GM19463 (cell line): ENCODE measurements at regions not wholly inside any gene's neighbourhood (a gene's known extent, or its start where the extent isn't known, plus 50 kb on each side); places are given as distances from the start of the nearest gene placed in this dataset.

Source experiments
- ATAC-seq: cut with Tn5 transposase; IDR thresholded peaks from one replicate; pipeline ENCODE4 v1.9.1; 2021; ENCODE audit warnings: mild to moderate bottlenecking, moderate library complexity; ENCODE audit not compliant: unreplicated experiment

GRCh38 chr2:225738735-225739134 lies 339.2 kb downstream of the NYAP2 start:
- no peak for ATAC-seq

GRCh38 chr2:225737556-225737955 lies 338.0 kb downstream of the NYAP2 start:
- ATAC-seq, result no peak

GRCh38 chr2:225735844-225736243 lies 336.3 kb downstream of the NYAP2 start:
- no peak for ATAC-seq

GRCh38 chr2:225725726-225726125 lies 326.2 kb downstream of the NYAP2 start:
- no peak for ATAC-seq
